H9 (cell line): ENCODE measurements at regions not wholly inside any gene's neighbourhood (a gene's known extent, or its start where the extent isn't known, plus 50 kb on each side); places are given as distances from the start of the nearest gene placed in this dataset.

Source experiments
- DNase-seq: peaks from one replicate; pipeline ENCODE4 v3.0.0-alpha.2; 2017
- H2AFZ ChIP-seq: one replicate; pipeline ENCODE4 v1.6.1; 2013; ENCODE audit warnings: mild to moderate bottlenecking, low read length, control low read depth, moderate library complexity
- H2AK5ac ChIP-seq: 2 replicates; pipeline ENCODE4 v1.6.1; 2013; ENCODE audit warnings: low read length, control low read depth, mixed read lengths; ENCODE audit not compliant: insufficient read length
- H2BK120ac ChIP-seq: one replicate; pipeline ENCODE4 v1.6.1; 2013; ENCODE audit warnings: low read depth, mild to moderate bottlenecking, low read length, control low read depth, inconsistent platforms; ENCODE audit not compliant: poor library complexity, severe bottlenecking
- H2BK12ac ChIP-seq: 2 replicates; pipeline ENCODE4 v1.6.1; 2013; ENCODE audit warnings: low read length, control low read depth, mixed read lengths, low read depth; ENCODE audit not compliant: insufficient read length
- H2BK15ac ChIP-seq: 2 replicates; pipeline ENCODE4 v1.6.1; 2013; ENCODE audit warnings: low read depth, low read length, control low read depth
- H2BK20ac ChIP-seq: one replicate; pipeline ENCODE4 v1.6.1; 2013; ENCODE audit warnings: low read depth, mild to moderate bottlenecking, low read length, control low read depth, inconsistent platforms; ENCODE audit not compliant: poor library complexity, severe bottlenecking
- H2BK5ac ChIP-seq: 2 replicates; pipeline ENCODE4 v1.6.1; 2013; ENCODE audit warnings: low read length, control low read depth, mixed read lengths; ENCODE audit not compliant: insufficient read length
- H3K14ac ChIP-seq: 2 replicates; pipeline ENCODE4 v1.6.1; 2013; ENCODE audit warnings: low read length, control low read depth; ENCODE audit not compliant: insufficient read depth
- H3K18ac ChIP-seq: 2 replicates; pipeline ENCODE4 v1.6.1; 2013; ENCODE audit warnings: low read depth, mild to moderate bottlenecking, mixed read lengths, low read length, control low read depth; ENCODE audit not compliant: insufficient read length
- H3K23ac ChIP-seq: 2 replicates; pipeline ENCODE4 v1.6.1; 2013; ENCODE audit warnings: low read length, control low read depth, mixed read lengths, low read depth; ENCODE audit not compliant: insufficient read length
- H3K23me2 ChIP-seq: 2 replicates; pipeline ENCODE4 v1.6.1; 2013; ENCODE audit warnings: low read depth, mild to moderate bottlenecking, mixed read lengths, low read length, control low read depth; ENCODE audit not compliant: insufficient read length, poor library complexity, severe bottlenecking
- H3K27ac ChIP-seq: 2 replicates; pipeline ENCODE4 v1.5.1; 2013; ENCODE audit warnings: low read length, control low read depth, mixed read lengths, low read depth; ENCODE audit not compliant: insufficient read length
- H3K27me3 ChIP-seq: 2 replicates; pipeline ENCODE4 v1.6.1; 2013; ENCODE audit warnings: low read length, control low read depth, inconsistent platforms; ENCODE audit not compliant: insufficient read depth
- H3K4ac ChIP-seq: 2 replicates; pipeline ENCODE4 v1.6.1; 2013; ENCODE audit warnings: low read depth, mild to moderate bottlenecking, control low read depth, inconsistent platforms, low read length, moderate library complexity
- H3K4me1 ChIP-seq: 2 replicates; pipeline ENCODE4 v1.6.1; 2013; ENCODE audit warnings: low read length, control low read depth, inconsistent platforms; ENCODE audit not compliant: insufficient read depth
- H3K4me2 ChIP-seq: 2 replicates; pipeline ENCODE4 v1.6.1; 2013; ENCODE audit warnings: low read length, control low read depth, mixed read lengths; ENCODE audit not compliant: insufficient read length, insufficient read depth
- H3K56ac ChIP-seq: 2 replicates; pipeline ENCODE4 v1.6.1; 2013; ENCODE audit warnings: low read depth, mild to moderate bottlenecking, mixed read lengths, low read length, control low read depth; ENCODE audit not compliant: insufficient read length
- H3K79me1 ChIP-seq: 2 replicates; pipeline ENCODE4 v1.6.1; 2013; ENCODE audit warnings: low read depth, mild to moderate bottlenecking, moderate library complexity, low read length, control low read depth, inconsistent platforms; ENCODE audit not compliant: insufficient read depth, poor library complexity, severe bottlenecking
- H3K79me2 ChIP-seq: 2 replicates; pipeline ENCODE4 v1.6.1; 2013; ENCODE audit warnings: low read length, control low read depth, inconsistent platforms; ENCODE audit not compliant: insufficient read depth
- H3K9ac ChIP-seq: 2 replicates; pipeline ENCODE4 v1.6.1; 2013; ENCODE audit warnings: low read length, control low read depth, mixed read lengths; ENCODE audit not compliant: insufficient read length; ENCODE audit errors: extremely low read depth
- H3K9me3 ChIP-seq: one replicate; pipeline ENCODE4 v1.6.1; 2013; ENCODE audit warnings: low read depth, low read length, inconsistent platforms; ENCODE audit not compliant: control insufficient read depth
- H3T11ph ChIP-seq: one replicate; pipeline ENCODE4 v1.6.1; 2013; ENCODE audit warnings: mild to moderate bottlenecking, low read length, control low read depth, inconsistent platforms
- H4K20me1 ChIP-seq: one replicate; pipeline ENCODE4 v1.6.1; 2013; ENCODE audit not compliant: control insufficient read depth, insufficient read length, insufficient read depth
- H4K5ac ChIP-seq: 2 replicates; pipeline ENCODE4 v1.6.1; 2013; ENCODE audit warnings: low read depth, mild to moderate bottlenecking, mixed read lengths, low read length, control low read depth; ENCODE audit not compliant: insufficient read length
- H4K8ac ChIP-seq: replicated peaks from 2 replicates; pipeline ENCODE4 v1.6.1; 2013; ENCODE audit warnings: low read length, control low read depth, mixed read lengths, low read depth; ENCODE audit not compliant: insufficient read length
- H4K91ac ChIP-seq: 2 replicates; pipeline ENCODE4 v1.6.1; 2013; ENCODE audit warnings: low read depth, mild to moderate bottlenecking, moderate library complexity, mixed read lengths, low read length, control low read depth; ENCODE audit not compliant: insufficient read length
- H3K27ac Mint-ChIP-seq, 3 experiments: 2 replicates in 2 of 3; 3 replicates in 1 of 3; pipeline ENCODE4 v1.8.0; 2020 to 2021; ENCODE audit warnings: mixed read lengths in 3 of 3, mild to moderate bottlenecking in 1 of 3, moderate library complexity in 1 of 3
- H3K27me3 Mint-ChIP-seq: 2 replicates; pipeline ENCODE4 v1.8.0; 2021; ENCODE audit warnings: low read depth, mild to moderate bottlenecking, moderate library complexity, mixed read lengths
- H3K36me3 Mint-ChIP-seq, 3 experiments: 2 replicates in 2 of 3; 3 replicates in 1 of 3; pipeline ENCODE4 v1.8.0; 2020 to 2021; ENCODE audit warnings: low read depth in 3 of 3, mixed read lengths in 3 of 3; ENCODE audit not compliant: insufficient read depth in 1 of 3
- H3K4me1 Mint-ChIP-seq, 2 experiments: 2 replicates each; pipeline ENCODE4 v1.8.0; 2020; ENCODE audit warnings: mixed read lengths in 2 of 2
- H3K4me3 Mint-ChIP-seq, 2 experiments: 2 replicates in 1 of 2; 3 replicates in 1 of 2; pipeline ENCODE4 v1.8.0; 2020 to 2021; ENCODE audit warnings: mild to moderate bottlenecking in 2 of 2, mixed read lengths in 2 of 2, moderate library complexity in 1 of 2
- H3K9me3 Mint-ChIP-seq, 2 experiments: 2 replicates in 1 of 2; 3 replicates in 1 of 2; pipeline ENCODE4 v1.8.0; 2020; ENCODE audit warnings: mild to moderate bottlenecking in 2 of 2, mixed read lengths in 2 of 2, moderate library complexity in 1 of 2
- WGBS: extraction: QIAGEN DNeasy Blood & Tissue Kit; methylation state at CpG from one replicate; pipeline ENCODE4 v1.1.7; 2013; ENCODE audit warnings: missing lambda C conversion rate, low lambda C conversion rate, mixed read lengths; ENCODE audit not compliant: insufficient read length; ENCODE audit errors: extremely low coverage; 5-methylcytosine and 5-hydroxymethylcytosine counted together
- TF ChIP-seq, protein P1 (sequence below): fragments of 200-600 bp; sonication (generic); conservative IDR thresholded peaks from 3 replicates; pipeline ENCODE4 v1.8.0; 2021; ENCODE audit warnings: antibody characterized with exemption, mild to moderate bottlenecking

DNA sequence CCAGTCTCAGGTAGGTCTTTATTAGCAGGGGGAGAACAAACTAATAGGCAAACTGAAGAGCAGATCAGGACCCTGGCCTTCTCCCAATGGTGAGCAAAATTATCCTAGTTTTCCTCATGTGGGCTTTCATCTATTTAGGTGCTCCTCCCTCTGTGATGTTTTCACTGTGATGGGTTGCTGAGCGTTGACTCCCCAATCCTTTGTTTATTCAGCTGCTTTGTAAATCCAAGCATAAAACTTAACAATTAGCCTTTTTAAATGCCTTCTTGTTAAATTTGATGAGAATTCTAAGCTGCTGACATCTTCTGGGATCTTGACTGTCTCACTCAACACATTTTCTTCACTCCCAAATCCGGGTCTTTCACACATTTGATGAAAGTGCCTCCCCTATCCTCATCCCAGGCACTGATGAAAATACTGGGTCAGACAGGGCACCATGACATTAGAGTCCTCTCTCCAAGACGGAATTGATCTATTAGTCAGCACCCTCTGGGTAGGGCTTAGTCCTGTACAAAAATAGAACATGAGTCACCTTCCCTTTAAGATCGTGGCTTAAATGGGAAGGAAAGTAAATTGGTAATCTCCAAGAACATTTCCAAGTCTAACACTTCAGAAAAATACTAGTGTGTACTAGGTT is 199.3 kb upstream of the ISX start:
- H3K56ac ChIP-seq: no peak overlapping the region
- no peak overlapping the region for H3K14ac ChIP-seq
- H3K27ac Mint-ChIP-seq: no peak overlapping the region
- peaks cover 0 to 2% of the 10 kb centered on the region in 2 experiments; a peak in 1 of 4 replicates for H3K4me1 Mint-ChIP-seq
- H2AFZ ChIP-seq: no peak overlapping the region
- H4K20me1 ChIP-seq: no peaks in the 10 kb centered on the region
- H3K4me1 ChIP-seq: no peaks in the 10 kb centered on the region
- H2AK5ac ChIP-seq: no peak overlapping the region
- H3K23ac ChIP-seq: no peak overlapping the region
- H4K91ac ChIP-seq: no peak overlapping the region
- H2BK120ac ChIP-seq: no peak overlapping the region
- H3K9me3 ChIP-seq: no peaks in the 10 kb centered on the region
- no peaks in the 10 kb centered on the region for H3K36me3 Mint-ChIP-seq
- no peak overlapping the region for H3K9ac ChIP-seq
- peaks cover 4% of the 10 kb centered on the region for H3K27me3 Mint-ChIP-seq
- no peak overlapping the region for H3K18ac ChIP-seq
- H2BK12ac ChIP-seq: no peak overlapping the region
- no peaks in the 10 kb centered on the region for H3K27me3 ChIP-seq
- no peak overlapping the region for H2BK15ac ChIP-seq
- no peaks in the 10 kb centered on the region for H3K79me1 ChIP-seq
- no peak overlapping the region for H4K5ac ChIP-seq
- H3K9me3 Mint-ChIP-seq: no peaks in the 10 kb centered on the region
- H2BK20ac ChIP-seq: no peak overlapping the region
- H2BK5ac ChIP-seq: no peak overlapping the region
- no peak overlapping the region for H4K8ac ChIP-seq
- WGBS: no CpG with 5 or more reads among the region's 4 CpGs
- H3K27ac ChIP-seq: no peak overlapping the region
- TF ChIP-seq, protein P1, sequence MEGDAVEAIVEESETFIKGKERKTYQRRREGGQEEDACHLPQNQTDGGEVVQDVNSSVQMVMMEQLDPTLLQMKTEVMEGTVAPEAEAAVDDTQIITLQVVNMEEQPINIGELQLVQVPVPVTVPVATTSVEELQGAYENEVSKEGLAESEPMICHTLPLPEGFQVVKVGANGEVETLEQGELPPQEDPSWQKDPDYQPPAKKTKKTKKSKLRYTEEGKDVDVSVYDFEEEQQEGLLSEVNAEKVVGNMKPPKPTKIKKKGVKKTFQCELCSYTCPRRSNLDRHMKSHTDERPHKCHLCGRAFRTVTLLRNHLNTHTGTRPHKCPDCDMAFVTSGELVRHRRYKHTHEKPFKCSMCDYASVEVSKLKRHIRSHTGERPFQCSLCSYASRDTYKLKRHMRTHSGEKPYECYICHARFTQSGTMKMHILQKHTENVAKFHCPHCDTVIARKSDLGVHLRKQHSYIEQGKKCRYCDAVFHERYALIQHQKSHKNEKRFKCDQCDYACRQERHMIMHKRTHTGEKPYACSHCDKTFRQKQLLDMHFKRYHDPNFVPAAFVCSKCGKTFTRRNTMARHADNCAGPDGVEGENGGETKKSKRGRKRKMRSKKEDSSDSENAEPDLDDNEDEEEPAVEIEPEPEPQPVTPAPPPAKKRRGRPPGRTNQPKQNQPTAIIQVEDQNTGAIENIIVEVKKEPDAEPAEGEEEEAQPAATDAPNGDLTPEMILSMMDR: no peak
- no peaks in the 10 kb centered on the region for H3K23me2 ChIP-seq
- no peak for DNase-seq
- no peak overlapping the region for H3K4me2 ChIP-seq
- H3K4ac ChIP-seq: no peak overlapping the region
- H3K4me3 Mint-ChIP-seq: no peak overlapping the region
- H3T11ph ChIP-seq: no peak overlapping the region
- H3K79me2 ChIP-seq: no peaks in the 10 kb centered on the region
